ENCODE measurements at regions not wholly inside any gene's neighbourhood (a gene's known extent, or its start where the extent isn't known, plus 50 kb on each side); places are given as distances from the start of the nearest gene placed in this dataset.

DNA sequence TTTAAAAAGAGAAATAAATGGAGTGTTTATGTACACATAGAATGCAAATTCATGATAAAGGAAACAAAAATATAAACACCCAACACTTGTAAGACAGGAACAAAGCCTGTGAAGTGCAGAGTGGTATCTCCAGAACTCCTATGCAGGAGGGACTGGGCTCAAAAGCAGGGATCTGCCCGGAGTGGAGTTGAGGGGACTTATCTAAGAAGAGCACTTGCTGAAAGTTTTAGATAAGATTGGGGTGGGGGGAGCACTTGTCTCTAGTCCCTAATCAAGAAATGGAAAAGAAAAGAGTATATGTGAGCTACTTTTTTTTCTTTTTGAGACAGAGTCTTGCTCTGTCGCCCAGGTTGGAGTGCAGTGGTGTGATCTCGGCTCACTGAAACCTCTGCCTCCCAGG, 840.4 kb downstream of the MAT2B start (continued):
- TF ChIP-seq, protein P1, sequence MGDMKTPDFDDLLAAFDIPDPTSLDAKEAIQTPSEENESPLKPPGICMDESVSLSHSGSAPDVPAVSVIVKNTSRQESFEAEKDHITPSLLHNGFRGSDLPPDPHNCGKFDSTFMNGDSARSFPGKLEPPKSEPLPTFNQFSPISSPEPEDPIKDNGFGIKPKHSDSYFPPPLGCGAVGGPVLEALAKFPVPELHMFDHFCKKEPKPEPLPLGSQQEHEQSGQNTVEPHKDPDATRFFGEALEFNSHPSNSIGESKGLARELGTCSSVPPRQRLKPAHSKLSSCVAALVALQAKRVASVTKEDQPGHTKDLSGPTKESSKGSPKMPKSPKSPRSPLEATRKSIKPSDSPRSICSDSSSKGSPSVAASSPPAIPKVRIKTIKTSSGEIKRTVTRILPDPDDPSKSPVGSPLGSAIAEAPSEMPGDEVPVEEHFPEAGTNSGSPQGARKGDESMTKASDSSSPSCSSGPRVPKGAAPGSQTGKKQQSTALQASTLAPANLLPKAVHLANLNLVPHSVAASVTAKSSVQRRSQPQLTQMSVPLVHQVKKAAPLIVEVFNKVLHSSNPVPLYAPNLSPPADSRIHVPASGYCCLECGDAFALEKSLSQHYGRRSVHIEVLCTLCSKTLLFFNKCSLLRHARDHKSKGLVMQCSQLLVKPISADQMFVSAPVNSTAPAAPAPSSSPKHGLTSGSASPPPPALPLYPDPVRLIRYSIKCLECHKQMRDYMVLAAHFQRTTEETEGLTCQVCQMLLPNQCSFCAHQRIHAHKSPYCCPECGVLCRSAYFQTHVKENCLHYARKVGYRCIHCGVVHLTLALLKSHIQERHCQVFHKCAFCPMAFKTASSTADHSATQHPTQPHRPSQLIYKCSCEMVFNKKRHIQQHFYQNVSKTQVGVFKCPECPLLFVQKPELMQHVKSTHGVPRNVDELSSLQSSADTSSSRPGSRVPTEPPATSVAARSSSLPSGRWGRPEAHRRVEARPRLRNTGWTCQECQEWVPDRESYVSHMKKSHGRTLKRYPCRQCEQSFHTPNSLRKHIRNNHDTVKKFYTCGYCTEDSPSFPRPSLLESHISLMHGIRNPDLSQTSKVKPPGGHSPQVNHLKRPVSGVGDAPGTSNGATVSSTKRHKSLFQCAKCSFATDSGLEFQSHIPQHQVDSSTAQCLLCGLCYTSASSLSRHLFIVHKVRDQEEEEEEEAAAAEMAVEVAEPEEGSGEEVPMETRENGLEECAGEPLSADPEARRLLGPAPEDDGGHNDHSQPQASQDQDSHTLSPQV (IDR thresholded peaks at IDR 0.05) = no peak
- TF ChIP-seq CEBPZ (IDR thresholded peaks at IDR 0.05; ENCODE audit: low read depth, low read length) (no peak), ETV6 (conservative IDR thresholded peaks at IDR 0.05 in 1 of 2, IDR thresholded peaks at IDR 0.05 in 1 of 2; ENCODE audit: borderline replicate concordance in 1 of 2, low read depth in 1 of 2) (no peak), PML (IDR thresholded peaks at IDR 0.05; ENCODE audit: low read length) (no peak), KDM1A (IDR thresholded peaks at IDR 0.05; ENCODE audit: borderline replicate concordance) (no peak)
- TF ChIP-seq, protein P2, sequence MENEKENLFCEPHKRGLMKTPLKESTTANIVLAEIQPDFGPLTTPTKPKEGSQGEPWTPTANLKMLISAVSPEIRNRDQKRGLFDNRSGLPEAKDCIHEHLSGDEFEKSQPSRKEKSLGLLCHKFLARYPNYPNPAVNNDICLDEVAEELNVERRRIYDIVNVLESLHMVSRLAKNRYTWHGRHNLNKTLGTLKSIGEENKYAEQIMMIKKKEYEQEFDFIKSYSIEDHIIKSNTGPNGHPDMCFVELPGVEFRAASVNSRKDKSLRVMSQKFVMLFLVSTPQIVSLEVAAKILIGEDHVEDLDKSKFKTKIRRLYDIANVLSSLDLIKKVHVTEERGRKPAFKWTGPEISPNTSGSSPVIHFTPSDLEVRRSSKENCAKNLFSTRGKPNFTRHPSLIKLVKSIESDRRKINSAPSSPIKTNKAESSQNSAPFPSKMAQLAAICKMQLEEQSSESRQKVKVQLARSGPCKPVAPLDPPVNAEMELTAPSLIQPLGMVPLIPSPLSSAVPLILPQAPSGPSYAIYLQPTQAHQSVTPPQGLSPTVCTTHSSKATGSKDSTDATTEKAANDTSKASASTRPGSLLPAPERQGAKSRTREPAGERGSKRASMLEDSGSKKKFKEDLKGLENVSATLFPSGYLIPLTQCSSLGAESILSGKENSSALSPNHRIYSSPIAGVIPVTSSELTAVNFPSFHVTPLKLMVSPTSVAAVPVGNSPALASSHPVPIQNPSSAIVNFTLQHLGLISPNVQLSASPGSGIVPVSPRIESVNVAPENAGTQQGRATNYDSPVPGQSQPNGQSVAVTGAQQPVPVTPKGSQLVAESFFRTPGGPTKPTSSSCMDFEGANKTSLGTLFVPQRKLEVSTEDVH (IDR thresholded peaks at IDR 0.05; ENCODE audit: low read depth, partially characterized antibody) = no peak

All from GM12878 (cell line).